C4-2B (cell line): ENCODE measurements at regions not wholly inside any gene's neighbourhood (a gene's known extent, or its start where the extent isn't known, plus 50 kb on each side); places are given as distances from the start of the nearest gene placed in this dataset.

Experiments
- H3K27ac ChIP-seq: fragments of 450-650 bp; 2 replicates; pipeline ENCODE4 v1.5.1; 2017
- CTCF ChIP-seq: fragments of 450-650 bp; conservative IDR thresholded peaks from 2 replicates; pipeline ENCODE4 v1.5.1; 2017; ENCODE audit warnings: mild to moderate bottlenecking
- ZFX ChIP-seq: fragments of 450-650 bp; IDR thresholded peaks from 2 replicates; pipeline ENCODE4 v1.6.1; 2017

GRCh38 chr5:6943197-6944112 is 230.2 kb downstream of the TENT4A start:
- TF ChIP-seq CTCF (no peak), ZFX (no peak)
- H3K27ac ChIP-seq, result no peak overlapping the region

- H3K27ac ChIP-seq, result no peak overlapping the region
- TF ChIP-seq ZFX, result no peak
- TF ChIP-seq CTCF, result no peak
Observed at GRCh38 chr5:6948562-6948961, 235.3 kb downstream of the TENT4A start.

- no peak overlapping the region for H3K27ac ChIP-seq
- TF ChIP-seq ZFX, result no peak
- no peak for TF ChIP-seq CTCF
Observed at GRCh38 chr5:6949230-6949629, 236.0 kb downstream of the TENT4A start.

- no peak overlapping the region for H3K27ac ChIP-seq
- TF ChIP-seq CTCF, result no peak
- TF ChIP-seq ZFX, result no peak
Observed at GRCh38 chr5:6950250-6950649, 237.0 kb downstream of the TENT4A start.

- TF ChIP-seq CTCF, result no peak
- no peak for TF ChIP-seq ZFX
- no peak overlapping the region for H3K27ac ChIP-seq
Observed at GRCh38 chr5:6950860-6951259, 237.6 kb downstream of the TENT4A start.

GRCh38 chr5:6961123-6961522 is 247.9 kb downstream of the TENT4A start:
- no peak overlapping the region for H3K27ac ChIP-seq
- no peak for TF ChIP-seq CTCF
- TF ChIP-seq ZFX, result no peak

- TF ChIP-seq CTCF (no peak), ZFX (no peak)
- no peak overlapping the region for H3K27ac ChIP-seq
Observed at GRCh38 chr5:6961837-6962635, 248.8 kb downstream of the TENT4A start.
